ENCODE measurements at regions not wholly inside any gene's neighbourhood (a gene's known extent, or its start where the extent isn't known, plus 50 kb on each side); places are given as distances from the start of the nearest gene placed in this dataset.

- TF ChIP-seq YY1 (IDR thresholded peaks at IDR 0.05; ENCODE audit: insufficient read depth, insufficient read length) (no peak), ZNF274 (IDR thresholded peaks at IDR 0.05; ENCODE audit: low read depth, low read length) (no peak), SUZ12 (IDR thresholded peaks at IDR 0.05; ENCODE audit: extremely low read depth, insufficient read depth, insufficient read length) (no peak)
Measured at GRCh38 chr5:12133520-12133919, 229.3 kb upstream of the CTNND2 start.

All from NT2/D1 (cell line).